MM.1S (cell line): ENCODE measurements at regions not wholly inside any gene's neighbourhood (a gene's known extent, or its start where the extent isn't known, plus 50 kb on each side); places are given as distances from the start of the nearest gene placed in this dataset.

Source experiments
- CTCF ChIP-seq: fragments of 300-600 bp; sonication (generic); IDR thresholded peaks from 2 replicates; pipeline ENCODE4 v1.5.1; 2016; ENCODE audit warnings: antibody characterized with exemption, low read length, mixed read lengths
- EZH2 ChIP-seq: fragments of 300-600 bp; sonication (generic); optimal IDR thresholded peaks from 2 replicates; pipeline ENCODE3; 2017; ENCODE audit warnings: low read depth, mild to moderate bottlenecking, antibody characterized with exemption, low read length, mixed read lengths
- EZH2phosphoT487 ChIP-seq: fragments of 300-600 bp; sonication (generic); IDR thresholded peaks from 2 replicates; pipeline ENCODE4 v1.6.1; 2018; ENCODE audit warnings: antibody characterized with exemption, low read length

- TF ChIP-seq CTCF, result no peak
- TF ChIP-seq EZH2phosphoT487, result no peak
- no peak for TF ChIP-seq EZH2
Measured at GRCh38 chr18:24602201-24602600, 141.8 kb downstream of the HRH4 start.
